ENCODE measurements at regions not wholly inside any gene's neighbourhood (a gene's known extent, or its start where the extent isn't known, plus 50 kb on each side); places are given as distances from the start of the nearest gene placed in this dataset.
"Not testable (repeated sequence)": the region's sequence is repeated elsewhere in the genome, so short reads cannot be mapped to it uniquely, and the experiment has no call there.

GRCh38 chr4:141473952-141474351, 162.4 kb upstream of the IL15 start:
- H3K36me3 ChIP-seq (ENCODE audit: control insufficient read depth, insufficient read depth, low read length), result no peaks in the 10 kb centered on the region
- H3K27me3 ChIP-seq (ENCODE audit: control insufficient read depth, insufficient read depth, low read length), result no peaks in the 10 kb centered on the region
- FAIRE-seq, result no peak
- DNase-seq (ENCODE audit: low read depth), result no peak
- H3K4me3 ChIP-seq (ENCODE audit: low read depth, low read length), result no peak overlapping the region
- no peak for TF ChIP-seq CTCF (IDR thresholded peaks at IDR 0.05; ENCODE audit: insufficient read depth, low read length, severe bottlenecking)

- H3K27me3 ChIP-seq (ENCODE audit: control insufficient read depth, insufficient read depth, low read length), result no peaks in the 10 kb centered on the region
- TF ChIP-seq CTCF (IDR thresholded peaks at IDR 0.05; ENCODE audit: insufficient read depth, low read length, severe bottlenecking), result no peak
- no peak for DNase-seq (ENCODE audit: low read depth)
- no peak overlapping the region for H3K4me3 ChIP-seq (ENCODE audit: low read depth, low read length)
- no peak for FAIRE-seq
- H3K36me3 ChIP-seq (ENCODE audit: control insufficient read depth, insufficient read depth, low read length), result no peaks in the 10 kb centered on the region
These were observed 155.4 kb upstream of the IL15 start for GRCh38 chr4:141480950-141481349.

GRCh38 chr4:141484298-141484697, 152.1 kb upstream of the IL15 start:
- not testable (repeated sequence) for H3K27me3 ChIP-seq (ENCODE audit: control insufficient read depth, insufficient read depth, low read length); DNase-seq (ENCODE audit: low read depth); FAIRE-seq; H3K4me3 ChIP-seq (ENCODE audit: low read depth, low read length); H3K36me3 ChIP-seq (ENCODE audit: control insufficient read depth, insufficient read depth, low read length)

GRCh38 chr4:141486375-141486997, 149.9 kb upstream of the IL15 start:
- no peaks in the 10 kb centered on the region for H3K36me3 ChIP-seq (ENCODE audit: control insufficient read depth, insufficient read depth, low read length)
- no peaks in the 10 kb centered on the region for H3K27me3 ChIP-seq (ENCODE audit: control insufficient read depth, insufficient read depth, low read length)
- DNase-seq (ENCODE audit: low read depth) (peak; percentile 90), FAIRE-seq (no peak)
- no peak for TF ChIP-seq CTCF (IDR thresholded peaks at IDR 0.05; ENCODE audit: insufficient read depth, low read length, severe bottlenecking)
- no peak overlapping the region for H3K4me3 ChIP-seq (ENCODE audit: low read depth, low read length)

GRCh38 chr4:141497627-141498026, 138.8 kb upstream of the IL15 start:
- DNase-seq (ENCODE audit: low read depth) (peak; percentile 13), FAIRE-seq (no peak)
- no peak overlapping the region for H3K4me3 ChIP-seq (ENCODE audit: low read depth, low read length)
- H3K36me3 ChIP-seq (ENCODE audit: control insufficient read depth, insufficient read depth, low read length), result no peaks in the 10 kb centered on the region
- no peaks in the 10 kb centered on the region for H3K27me3 ChIP-seq (ENCODE audit: control insufficient read depth, insufficient read depth, low read length)
- TF ChIP-seq CTCF (IDR thresholded peaks at IDR 0.05; ENCODE audit: insufficient read depth, low read length, severe bottlenecking), result no peak

- Histone ChIP-seq H3K4me3 (ENCODE audit: low read depth, low read length) (no peak overlapping the region), H3K27me3 (ENCODE audit: control insufficient read depth, insufficient read depth, low read length) (no peaks in the 10 kb centered on the region), H3K36me3 (ENCODE audit: control insufficient read depth, insufficient read depth, low read length) (no peaks in the 10 kb centered on the region)
- no peak for TF ChIP-seq CTCF (IDR thresholded peaks at IDR 0.05; ENCODE audit: insufficient read depth, low read length, severe bottlenecking)
- DNase-seq (ENCODE audit: low read depth) (no peak), FAIRE-seq (no peak)
These were observed 137.0 kb upstream of the IL15 start for GRCh38 chr4:141499261-141499853.
